Endothelial cell of umbilical vein (primary cell): ENCODE measurements at regions not wholly inside any gene's neighbourhood (a gene's known extent, or its start where the extent isn't known, plus 50 kb on each side); places are given as distances from the start of the nearest gene placed in this dataset.

Experiments
- JUN ChIP-seq: IDR thresholded peaks from 2 replicates; pipeline ENCODE4 v1.6.1; 2011; ENCODE audit warnings: borderline replicate concordance, low read depth; ENCODE audit not compliant: insufficient read length, insufficient read depth
- POLR2A ChIP-seq: IDR thresholded peaks from 2 replicates; pipeline ENCODE4 v1.6.1; 2012; ENCODE audit warnings: low read depth, mild to moderate bottlenecking, control low read depth, low read length
- POLR2AphosphoS5 ChIP-seq: IDR thresholded peaks from 2 replicates; pipeline ENCODE4 v1.6.1; 2012; ENCODE audit warnings: low read depth, mild to moderate bottlenecking, control low read depth, low read length, moderate library complexity; ENCODE audit not compliant: insufficient read depth

- TF ChIP-seq POLR2A (no peak), JUN (no peak), POLR2AphosphoS5 (no peak)
Measured at GRCh38 chr12:111275308-111275707, 93.6 kb downstream of the PHETA1 start.
